Effector CD8-positive, alpha-beta T cell (primary cell): ENCODE measurements at regions not wholly inside any gene's neighbourhood (a gene's known extent, or its start where the extent isn't known, plus 50 kb on each side); places are given as distances from the start of the nearest gene placed in this dataset.

Experiments
- DNase-seq: peaks from one replicate; lab custom pipeline; 2025; lab: John Stamatoyannopoulos, UW

DNA sequence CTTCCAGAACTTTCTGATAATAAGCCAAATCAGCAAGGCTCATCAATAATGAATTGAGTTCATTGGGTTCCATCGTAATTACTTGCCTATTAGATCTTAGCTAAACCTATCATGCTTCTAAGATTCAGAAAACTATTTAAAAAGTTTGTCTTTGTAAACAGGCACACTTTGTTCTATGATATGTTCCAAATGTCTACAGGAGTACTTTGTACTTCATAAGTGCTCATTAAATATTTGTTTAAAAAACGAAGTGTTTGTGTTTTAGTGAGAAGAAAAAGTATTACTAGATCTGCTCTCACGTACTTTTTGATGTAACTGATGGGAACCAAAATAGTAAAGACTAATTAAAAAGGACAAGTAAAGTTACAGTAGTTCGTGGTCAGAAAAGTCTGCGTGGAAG, 172.8 kb upstream of the FLRT2 start:
- no peak for DNase-seq

DNA sequence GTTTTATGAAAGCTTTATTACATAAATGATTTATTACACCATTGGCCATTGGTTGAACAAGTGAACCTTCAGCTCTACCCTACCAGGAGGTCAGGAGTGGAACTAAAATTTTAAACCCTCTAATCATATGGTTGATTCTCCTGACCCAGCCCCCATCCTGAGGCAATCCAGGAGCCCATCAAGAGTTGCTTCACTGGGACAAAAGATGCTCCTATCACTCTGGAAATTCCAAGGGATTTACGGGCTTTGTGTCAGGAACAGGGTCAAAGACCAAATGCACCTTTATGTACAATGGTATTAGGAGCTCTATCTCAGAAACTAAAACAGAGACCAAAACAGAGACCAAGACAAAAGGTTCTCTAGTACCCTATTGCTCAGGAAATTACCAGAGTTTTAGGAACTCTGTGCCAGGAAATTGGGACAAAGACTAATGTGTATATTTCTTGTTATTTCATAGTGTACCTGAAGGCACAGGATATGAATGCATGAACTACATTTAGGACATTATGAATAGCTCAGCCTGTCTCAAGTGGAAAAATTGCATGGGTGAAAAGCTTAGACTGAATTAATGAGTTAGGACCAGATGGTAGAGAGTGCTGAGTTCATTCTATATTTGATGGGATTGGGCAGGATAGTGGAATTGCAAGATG, 171.7 kb upstream of the FLRT2 start:
- no peak for DNase-seq

DNA sequence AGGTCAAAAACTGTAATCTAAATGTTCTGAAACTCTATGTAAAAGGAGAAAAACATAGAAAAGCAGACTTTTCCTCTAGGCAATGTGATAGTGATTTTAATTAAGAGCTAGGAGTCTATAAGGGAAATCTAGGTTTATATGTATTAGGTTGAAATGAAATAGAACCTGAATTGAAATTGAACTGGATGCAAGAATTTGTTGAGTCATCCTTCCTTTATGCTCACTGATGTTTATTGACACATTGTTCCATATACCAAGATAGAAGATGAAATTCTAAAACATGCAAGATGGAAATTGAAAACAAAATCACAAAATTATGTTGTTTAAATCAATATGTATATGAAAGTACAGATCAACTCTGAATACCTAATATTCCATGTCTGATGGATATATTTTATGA, 170.4 kb upstream of the FLRT2 start:
- no peak for DNase-seq

GRCh38 chr14:85363358-85363757, 166.6 kb upstream of the FLRT2 start:
- DNase-seq = no peak

DNA sequence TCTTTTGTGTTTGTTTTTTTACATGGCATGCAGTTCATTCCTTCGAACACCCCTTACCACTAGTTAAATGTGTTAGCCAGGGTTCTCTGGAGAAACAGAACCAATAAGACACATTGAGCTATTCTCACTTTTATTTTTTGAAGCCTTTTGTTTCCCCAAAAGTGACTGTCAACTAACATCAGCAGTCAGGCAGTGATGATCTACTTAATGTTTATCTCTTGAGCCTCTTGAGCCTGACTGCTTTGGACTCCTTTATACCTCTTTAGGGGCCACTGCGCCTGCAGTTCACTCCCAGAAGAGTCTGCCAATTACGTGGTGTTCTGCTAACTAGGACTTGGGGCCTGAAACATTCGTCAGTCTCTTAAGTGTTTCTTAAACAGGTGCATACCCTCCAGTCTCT, 163.7 kb upstream of the FLRT2 start:
- DNase-seq = no peak

DNA sequence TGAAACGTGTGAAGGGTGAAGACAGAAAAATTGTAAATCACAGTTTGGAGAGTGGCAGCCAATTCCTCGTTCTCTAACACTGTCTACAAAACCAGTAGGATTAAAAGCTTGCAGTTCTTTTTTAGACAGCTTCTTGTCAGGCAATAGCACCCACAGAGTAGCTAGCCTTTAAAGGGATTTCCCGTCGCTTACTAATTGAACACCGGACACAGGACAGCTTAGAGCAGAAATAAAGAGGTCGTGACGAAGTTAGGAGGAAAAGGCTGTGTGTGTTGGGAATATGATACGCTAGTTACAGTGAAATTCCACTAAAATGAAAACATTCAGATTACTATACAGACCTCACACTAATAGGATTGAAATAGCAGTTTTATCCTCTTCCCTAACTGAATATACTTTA, 149.1 kb upstream of the FLRT2 start:
- DNase-seq = no peak

DNA sequence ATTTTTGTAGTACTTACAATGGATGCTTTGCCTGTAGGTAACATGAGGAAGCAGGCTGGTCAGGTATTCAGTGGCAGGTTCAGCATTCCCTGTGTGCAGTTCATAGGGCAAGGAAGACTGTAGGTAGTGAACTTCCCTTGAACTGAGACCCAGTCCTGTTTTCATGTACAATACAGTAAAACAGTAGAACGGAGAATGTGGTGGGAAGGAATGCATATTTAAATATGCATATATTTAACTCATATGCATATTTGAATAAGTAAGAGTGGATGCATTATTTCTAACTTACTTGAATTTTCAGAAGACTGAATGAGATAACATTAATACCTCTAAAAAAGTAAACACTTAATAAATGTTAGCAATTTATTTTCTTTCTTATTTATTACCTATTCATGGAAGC, 147.6 kb upstream of the FLRT2 start:
- no peak for DNase-seq

DNA sequence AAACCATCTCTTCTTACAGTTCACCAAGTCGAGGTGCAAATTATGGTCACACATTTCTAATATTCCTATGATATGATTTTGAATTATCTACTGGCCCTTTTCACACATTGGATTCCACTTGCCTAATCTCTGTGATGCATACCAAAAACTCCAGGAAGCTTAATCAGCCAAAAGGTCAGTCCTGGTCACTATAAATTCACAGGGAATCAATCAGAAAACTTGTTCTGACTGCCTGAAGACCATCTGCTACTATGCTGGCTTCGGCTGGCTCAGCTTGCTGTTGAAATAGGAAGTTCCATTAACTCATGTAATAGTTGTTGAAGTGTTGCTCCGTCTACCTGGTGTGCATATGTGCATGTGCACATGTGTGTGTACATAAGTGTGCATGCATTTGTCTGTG, 142.8 kb upstream of the FLRT2 start:
- no peak for DNase-seq

GRCh38 chr14:85390236-85390635, 139.7 kb upstream of the FLRT2 start:
- no peak for DNase-seq

- DNase-seq = no peak
Measured at GRCh38 chr14:85391455-85391854, 138.5 kb upstream of the FLRT2 start.

GRCh38 chr14:85391892-85392291, 138.1 kb upstream of the FLRT2 start:
- no peak for DNase-seq

GRCh38 chr14:85399186-85399585, 130.8 kb upstream of the FLRT2 start:
- no peak for DNase-seq

DNA sequence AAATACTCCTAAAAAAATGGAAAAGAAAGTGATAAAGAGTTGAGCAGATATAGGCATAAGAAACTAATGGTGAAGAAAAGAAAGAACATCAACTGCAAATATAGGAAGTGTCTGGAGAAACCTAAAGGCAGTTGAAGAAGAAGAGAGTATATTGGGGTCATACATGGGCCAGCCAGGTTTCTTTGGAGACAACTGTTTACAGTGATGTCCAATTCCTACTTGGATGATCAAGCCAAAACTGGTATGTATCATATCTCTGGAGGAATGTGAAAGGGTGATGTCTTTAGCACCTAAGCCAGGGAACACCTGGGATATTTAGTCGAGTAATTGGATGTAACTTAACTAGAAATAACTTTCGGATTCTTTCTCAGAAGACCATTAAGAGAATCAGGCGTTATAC, 129.3 kb upstream of the FLRT2 start:
- no peak for DNase-seq

DNA sequence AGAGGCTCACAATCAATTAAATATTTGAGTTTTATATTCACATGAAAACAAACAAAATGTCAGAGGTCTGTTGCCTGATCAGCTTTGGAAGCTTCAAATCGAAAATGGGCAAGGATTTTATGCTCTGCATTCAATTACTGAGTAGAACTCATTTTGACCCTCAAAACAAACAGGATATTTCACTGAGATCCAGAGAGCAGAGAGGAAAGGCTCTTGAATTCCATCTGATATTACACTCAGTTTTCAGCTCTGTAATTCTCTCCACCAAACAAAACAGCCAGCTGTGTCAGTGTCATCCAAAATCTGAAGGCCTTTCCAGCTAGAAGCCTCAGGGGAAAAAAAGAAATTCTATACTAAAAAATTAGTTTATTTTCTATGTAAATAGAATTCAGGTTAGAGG, 128.6 kb upstream of the FLRT2 start:
- DNase-seq = no peak

DNA sequence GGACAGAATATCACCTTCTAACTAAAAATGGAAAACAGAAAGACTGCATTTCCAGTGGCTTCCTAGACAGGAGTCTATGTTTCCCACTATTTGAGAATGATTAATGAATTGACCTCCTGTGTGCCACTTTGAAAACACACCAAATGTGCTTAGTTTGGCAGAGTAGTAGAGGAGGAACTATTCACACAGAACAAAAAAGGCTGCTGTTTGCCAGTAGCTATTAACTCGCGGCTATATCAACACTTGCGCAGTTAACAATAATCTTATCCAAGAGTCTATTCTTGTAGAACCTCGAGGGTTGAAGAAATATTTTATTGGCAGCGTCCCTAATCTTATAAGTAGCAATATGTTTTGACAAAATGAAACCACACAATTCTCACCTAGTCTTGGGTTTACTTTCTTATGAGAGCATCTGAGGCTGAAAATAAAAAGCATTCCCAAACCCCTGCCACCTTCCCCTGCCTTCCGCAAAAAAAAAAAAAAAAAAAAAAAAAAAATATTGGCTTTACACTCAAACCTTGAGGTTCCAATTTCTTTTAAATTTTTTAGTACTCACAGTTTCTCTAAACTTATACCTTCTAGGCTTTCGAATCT, 127.3 kb upstream of the FLRT2 start:
- no peak for DNase-seq

DNA sequence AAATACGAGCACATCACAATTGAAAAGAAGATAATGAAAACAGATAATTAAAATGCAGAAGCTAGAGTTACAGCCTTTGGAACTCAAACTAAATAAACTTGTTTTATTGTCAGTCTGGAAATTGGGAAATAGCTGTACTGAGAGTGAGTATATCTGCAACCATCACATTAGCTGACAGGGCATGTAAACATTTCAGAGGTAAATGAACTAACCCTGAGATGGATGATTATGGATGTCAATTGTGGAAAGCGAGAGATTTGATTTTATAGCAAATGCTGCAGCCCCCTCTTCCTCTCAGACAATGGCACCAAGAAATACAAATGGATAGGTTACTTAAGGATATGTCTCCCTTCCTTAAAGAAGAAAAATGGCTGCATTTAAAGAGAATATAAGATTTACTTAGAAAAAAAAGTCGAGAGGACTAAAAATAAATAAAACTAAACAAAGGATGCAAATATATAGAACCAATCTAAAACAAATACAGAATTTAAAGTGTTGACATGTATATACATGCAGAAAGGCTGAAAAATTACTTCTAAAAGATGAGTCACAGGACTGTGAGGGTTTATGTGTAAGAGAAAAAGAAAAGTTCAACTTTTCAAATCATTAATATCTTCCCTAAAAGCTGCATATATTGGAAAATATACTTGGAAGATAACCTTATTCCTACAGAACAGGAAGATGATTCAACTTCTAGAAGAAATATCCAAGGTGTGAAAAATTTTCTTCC, 120.3 kb upstream of the FLRT2 start:
- no peak for DNase-seq

GRCh38 chr14:85412756-85413155, 117.2 kb upstream of the FLRT2 start:
- no peak for DNase-seq

DNA sequence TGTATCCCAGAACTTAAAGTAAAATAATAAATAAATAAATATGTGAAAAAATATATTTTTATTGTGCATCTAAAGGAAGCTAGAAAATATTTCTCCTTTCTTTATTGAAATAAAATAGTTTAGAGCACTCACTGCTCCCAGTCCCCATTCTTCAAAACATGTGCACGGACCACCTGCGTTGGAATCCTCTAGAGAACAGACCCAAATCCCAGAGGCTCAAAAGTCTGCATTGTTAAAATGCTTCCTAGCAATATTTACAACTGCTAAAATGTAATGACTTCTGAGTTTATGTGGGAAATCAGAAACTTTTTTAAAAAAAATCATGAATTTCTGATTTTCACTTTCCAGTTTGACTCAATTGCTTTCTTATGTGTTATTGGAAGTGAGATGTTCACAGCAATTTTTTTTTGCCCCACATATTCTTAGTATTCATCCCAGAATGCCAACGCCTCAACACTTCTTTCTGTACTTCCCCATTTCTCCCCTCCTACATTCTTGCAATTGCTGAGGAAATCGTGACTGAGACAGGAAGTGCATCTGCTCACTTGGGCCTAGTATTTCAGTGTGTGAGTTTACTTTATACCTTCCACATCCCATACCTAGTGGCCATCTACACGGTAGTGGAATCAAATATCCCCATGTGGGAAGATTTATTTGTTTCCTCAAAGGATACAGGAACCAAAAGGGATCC, 116.0 kb upstream of the FLRT2 start:
- no peak for DNase-seq

DNA sequence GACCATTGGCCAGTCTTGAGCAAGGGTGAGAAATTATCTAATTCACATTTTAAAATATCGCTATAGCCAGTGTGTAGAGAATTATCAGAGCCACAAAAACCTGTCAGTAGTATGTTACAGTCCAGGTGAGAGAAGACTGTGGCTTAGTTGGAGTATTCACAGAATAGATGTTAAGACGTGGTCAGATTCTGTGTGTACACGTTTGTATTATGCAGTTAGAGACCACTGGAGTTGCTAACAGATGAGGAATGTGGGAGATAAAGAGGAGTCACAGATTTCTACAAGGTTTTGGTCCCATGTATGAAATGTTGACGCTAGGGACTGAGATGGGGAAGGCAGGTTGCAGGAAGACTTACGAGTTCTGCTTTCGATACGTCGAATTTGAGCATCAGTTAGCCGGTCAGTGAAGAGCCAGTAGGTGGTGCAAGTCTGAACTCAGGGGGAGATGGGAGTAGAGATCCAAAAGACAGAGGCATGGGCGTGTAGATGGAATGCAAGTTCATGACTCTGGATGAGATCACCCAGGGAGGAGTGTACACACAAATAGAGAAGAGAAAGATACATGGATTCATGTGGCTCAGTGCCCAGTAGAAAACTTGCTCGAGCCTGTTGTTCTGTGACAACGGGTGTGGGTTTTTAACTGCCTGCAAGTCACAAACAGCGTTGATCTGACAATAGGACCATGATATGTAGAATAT, 114.8 kb upstream of the FLRT2 start:
- no peak for DNase-seq

- no peak for DNase-seq
Measured at GRCh38 chr14:85416771-85417170, 113.2 kb upstream of the FLRT2 start.

DNA sequence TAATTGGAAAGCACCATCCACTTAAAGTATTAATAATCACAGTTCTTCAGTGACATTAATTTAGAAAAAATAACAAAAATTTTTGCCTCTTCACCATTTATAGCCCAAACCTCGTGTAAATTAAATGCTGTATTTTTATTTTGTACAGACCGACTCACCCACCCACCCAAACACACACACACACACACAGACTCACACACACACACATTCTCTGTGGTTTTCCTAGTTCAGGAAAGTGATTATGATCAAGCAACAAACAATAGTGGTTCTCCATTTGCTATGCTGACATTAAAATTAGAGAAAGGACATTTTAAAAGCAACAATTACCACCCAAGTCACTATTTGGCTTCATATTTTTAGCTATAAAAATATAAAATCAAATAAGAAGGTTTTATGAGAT, 112.5 kb upstream of the FLRT2 start:
- DNase-seq = no peak

- no peak for DNase-seq
Measured at GRCh38 chr14:85418721-85419120, 111.2 kb upstream of the FLRT2 start.
